Renal pelvis (tissue), 1 donor: ENCODE measurements at regions not wholly inside any gene's neighbourhood (a gene's known extent, or its start where the extent isn't known, plus 50 kb on each side); places are given as distances from the start of the nearest gene placed in this dataset.

Experiments
- DNase-seq: peaks from one replicate; pipeline ENCODE4 v3.0.0-alpha.2; 2013

DNA sequence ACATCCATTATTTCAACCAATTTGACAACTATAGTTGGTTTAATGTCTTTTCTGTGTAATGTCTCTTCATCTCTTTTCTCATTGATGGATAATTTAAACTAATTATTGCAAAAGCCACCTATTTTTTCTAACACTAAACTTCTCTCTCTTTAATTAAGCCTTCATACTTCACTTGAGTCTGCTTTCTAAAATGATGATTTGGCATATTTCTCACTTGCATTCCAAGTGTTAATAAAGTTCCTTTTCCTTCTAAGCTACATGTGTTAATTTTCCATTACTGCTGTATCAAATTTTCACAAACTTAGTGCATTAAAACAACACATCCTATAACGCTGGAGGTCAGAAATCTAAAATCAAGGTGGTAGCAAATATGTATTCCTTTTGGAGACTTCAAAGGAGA lies 1743.8 kb upstream of the PCDH7 start:
- DNase-seq, result no peak

DNA sequence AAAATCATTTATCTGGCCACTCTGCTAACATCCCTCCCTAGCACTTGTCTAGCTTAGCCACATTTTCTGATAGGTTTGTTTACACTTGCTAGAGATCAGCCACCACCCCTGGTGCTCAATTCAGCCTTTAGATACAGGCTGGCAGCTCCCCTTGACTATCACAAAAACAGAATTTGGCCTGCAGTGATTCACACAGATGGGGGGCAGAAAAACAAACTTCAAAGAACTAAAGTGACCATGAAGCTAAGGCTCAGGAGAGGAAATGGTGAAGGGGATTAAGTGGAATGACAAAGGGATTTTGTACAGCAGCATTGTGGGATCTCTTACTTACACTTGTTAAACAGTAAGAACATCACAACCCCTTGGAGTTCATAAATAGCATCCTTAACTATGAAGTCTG lies 1718.0 kb upstream of the PCDH7 start:
- no peak for DNase-seq

DNA sequence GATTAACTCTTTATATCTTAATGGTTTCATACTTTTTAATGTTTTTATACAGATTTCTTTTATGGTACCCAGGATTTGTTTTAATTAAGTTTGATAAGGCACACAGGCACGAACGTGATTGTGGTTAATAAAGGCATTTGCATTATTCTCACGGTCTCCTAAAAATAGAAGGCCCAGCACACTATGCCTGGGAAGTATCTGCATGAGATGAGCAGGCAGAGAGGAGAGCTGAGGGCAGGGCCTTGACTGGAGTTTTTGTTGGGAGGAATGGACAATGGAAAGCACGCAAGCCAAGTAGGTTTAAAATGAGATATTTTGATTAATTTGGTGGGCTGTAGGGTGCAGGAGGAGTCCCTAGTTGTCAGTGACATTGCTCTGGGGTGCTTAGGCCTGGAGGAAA lies 1714.3 kb upstream of the PCDH7 start:
- DNase-seq, result no peak

DNA sequence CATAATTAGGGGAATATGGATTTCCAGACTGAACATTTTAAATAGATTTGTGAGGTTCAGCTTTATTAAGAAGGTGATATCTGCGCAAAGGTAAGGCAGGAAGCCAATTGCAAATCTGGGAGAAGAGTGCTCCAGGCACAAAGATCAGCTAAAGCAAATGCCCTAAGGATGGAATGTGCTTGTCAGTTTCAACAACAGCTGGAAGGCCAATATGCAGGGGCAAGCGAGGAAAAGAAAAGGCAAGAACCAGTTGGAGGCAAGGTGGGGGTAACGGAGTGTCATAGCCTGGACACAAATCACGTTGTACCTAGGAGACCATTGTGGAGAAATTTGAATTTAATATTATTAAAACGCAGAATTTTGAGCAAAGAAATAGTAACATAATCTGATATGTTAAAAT lies 1710.3 kb upstream of the PCDH7 start:
- DNase-seq, result no peak

DNA sequence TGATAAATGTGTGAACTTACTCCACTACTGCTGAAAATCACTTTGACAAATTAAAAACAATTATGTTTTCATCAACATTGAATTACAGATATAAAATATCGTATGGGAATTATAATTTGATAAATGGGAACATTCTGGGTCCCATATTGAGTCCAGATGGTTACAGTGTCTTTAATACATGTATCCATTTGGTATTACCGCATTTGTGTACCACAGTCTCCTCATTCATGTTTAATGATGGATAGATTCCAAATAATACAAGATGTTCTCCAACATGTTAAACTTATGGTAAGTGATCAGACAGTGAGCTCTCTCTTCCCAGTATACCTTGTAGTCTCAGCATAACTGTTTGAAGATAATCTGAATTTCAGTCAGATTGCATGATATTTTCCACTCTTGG lies 1706.8 kb upstream of the PCDH7 start:
- DNase-seq, result no peak

DNA sequence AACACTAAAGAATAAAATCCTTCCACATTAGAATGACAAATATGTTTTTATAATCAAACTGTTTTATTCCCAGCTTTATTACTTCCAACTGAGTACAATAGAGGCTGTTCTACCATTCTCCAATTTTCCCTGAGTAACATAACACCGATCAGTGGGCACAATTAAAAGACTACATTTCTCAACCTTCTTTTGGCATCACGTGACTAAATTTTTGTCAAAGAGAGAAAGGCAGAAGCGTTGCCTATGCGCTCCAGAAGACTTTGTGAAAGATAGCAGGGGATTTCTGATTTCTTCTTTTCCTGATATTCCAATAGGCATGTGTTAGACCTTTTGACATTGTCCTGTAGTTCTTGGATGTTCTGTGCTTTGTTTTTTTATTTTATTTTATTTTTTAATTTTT lies 1705.6 kb upstream of the PCDH7 start:
- no peak for DNase-seq

DNA sequence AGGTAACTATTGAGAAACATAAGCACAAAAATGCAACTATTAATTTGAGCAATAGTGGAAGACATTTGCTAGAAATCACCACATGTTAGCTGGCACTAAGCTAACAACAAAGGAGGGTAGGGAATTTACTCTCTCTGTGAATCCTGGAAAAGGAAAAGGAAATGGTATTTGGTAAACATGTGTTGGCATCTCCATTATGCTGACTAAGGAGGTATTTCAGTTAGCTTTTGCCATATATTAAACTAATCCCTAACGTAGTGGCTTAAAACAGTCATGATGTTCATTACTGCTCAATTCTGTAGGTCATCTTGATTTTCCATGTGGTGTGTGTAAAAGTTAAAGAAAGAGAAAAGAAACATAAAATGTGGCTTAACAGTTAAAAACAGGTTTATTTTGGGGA lies 1686.5 kb upstream of the PCDH7 start:
- DNase-seq, result no peak

DNA sequence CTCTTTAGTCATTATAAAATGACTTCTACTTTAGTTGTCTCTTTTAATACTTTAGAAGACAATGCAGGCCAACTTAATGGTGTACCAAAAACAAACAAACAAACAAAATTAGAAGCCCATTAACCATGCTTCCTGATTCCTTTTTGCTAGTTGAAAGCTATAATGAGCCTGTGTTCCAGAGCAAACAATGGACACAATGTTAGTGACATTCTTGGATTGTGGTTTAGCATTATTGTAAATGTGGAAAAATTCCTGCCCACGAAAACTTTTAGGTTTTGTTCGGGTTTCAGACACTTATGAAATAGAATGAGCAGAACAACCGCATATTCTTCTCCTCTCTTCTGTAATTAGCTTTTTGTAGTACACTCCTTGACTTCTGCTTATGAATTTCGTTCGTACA lies 1682.7 kb upstream of the PCDH7 start:
- DNase-seq, result no peak

DNA sequence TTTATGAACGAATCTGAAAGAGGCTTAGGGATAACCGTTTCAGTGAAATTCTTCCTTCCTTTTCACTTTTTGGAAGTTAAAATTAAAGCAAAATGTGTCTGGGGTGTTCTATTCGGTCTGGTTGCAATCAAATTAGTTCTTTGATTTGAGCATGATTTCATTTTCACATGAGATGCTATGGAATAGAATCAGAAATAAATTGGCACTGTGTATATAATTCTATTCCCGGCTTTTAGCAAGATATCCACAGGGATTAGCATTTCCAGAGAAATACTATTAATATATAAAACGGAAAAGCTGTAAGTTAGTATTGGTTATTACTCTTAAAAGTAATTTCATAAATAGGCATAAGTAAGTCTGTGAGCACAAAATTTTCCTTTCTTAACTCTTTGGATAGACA lies 1676.8 kb upstream of the PCDH7 start:
- DNase-seq, result no peak

DNA sequence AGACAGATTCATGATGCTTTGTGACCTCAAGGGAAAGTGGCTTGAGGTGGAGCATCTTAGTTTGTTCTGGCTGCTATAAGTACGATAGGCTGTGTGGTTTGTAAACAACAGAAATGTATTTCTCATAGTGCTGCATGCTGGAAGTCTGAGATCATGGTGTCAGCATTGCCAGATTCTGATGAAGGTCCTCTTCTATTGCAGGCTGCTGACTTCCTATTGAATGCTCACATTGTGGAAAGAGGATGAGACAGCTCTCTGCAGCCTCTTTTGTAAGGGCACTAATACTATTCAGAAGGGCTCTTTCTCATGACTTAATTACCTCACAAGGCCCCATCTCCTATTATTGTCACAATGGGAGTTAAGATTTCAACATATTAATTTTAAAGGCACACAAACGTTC lies 1674.0 kb upstream of the PCDH7 start:
- no peak for DNase-seq

DNA sequence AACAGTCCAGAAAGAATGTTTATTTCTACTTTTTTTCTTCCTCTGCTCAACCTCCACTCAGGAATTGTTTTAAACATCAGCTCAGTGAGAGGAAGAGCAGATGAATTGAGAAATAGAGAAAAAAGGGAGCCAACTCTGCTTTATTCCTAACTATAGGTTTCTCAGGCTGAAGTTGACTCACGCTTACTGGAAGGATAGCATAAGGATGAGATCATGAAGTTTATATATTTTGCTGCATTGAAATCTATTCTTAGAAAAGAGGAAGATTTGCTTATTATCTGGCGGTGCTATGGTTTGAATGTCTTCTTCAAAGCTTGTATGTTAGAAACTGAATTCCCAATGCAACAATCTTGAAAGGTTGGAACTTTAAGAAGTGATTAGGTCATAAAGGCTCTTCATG lies 1673.4 kb upstream of the PCDH7 start:
- DNase-seq, result no peak

DNA sequence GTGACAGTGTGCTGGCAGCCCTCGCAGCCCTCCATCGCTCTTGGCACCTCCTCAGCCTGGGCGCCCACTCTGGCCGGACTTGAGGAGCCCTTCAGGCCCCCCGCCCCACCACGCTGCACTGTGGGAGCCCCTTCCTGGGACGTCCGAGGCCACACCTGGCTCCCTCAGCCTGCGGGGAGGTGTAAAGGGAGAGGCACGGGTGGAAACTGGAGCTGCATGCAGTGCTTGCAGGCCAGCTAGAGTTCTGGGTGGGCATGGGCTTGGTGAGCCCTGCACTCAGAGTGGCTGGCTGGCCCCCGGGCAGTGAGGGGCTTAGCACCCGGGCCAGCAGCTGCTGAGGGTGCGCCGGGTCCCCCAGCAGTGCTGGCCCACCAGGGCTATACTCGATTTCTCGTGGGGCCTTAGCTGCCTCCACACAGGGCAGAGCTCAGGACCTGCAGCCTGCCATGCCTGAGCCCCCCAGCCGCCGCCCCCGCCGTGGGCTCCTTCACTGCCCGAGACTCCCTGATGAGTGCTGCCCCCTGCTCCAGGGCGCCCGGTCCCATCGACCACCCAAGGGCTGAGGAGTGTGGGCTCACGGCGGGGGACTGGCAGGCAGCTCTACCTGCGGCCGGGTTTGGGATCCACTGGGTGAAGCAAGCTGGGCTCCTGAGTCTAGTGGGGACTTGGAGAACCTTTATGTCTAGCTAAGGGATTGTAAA lies 1672.7 kb upstream of the PCDH7 start:
- no peak for DNase-seq

DNA sequence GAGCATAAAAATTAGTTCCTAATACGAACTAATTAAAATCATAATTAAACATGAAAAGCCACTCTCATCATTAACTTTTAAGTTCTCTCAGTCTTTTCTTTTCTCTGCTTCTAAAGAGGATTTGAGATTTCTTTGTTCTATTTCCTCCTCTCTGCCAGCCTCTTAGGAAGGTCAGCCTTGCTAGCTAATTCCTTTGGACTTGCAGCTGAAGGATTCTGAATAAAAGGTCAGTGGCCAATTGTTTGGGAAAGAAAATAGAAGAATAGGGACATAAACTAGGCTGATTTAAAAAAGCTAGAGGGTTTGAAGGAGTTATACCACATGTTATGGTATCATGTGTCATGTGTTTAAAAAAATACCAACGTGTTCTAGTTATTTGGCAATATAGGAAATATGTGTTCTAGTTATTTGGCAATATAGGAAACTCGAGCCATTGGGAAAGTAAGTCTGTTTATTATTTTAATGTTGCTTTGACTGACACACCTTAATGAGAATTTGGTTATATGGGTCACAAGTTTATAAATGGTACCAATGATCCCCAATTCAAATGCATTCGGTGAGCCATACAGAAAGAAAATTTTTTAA lies 1668.7 kb upstream of the PCDH7 start:
- DNase-seq, result no peak

DNA sequence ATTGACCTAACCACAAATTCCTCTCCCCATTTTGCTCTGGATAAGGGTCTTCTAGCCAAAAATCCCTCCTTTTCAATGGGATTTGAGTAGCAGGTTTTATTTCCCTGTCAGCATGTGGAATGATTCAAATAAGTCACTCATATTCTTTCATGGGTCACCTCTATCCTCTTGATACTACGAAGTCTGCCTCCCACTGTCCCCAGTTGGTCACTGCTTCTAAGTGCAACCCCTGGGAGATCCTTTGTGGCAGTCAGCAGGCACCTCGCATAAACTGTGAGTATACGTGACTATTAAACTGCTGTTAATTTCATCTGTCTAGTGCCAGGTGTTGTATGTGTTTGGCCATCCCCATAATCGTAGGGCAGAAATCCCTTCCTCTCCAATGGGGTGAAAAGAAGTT lies 1667.9 kb upstream of the PCDH7 start:
- no peak for DNase-seq

DNA sequence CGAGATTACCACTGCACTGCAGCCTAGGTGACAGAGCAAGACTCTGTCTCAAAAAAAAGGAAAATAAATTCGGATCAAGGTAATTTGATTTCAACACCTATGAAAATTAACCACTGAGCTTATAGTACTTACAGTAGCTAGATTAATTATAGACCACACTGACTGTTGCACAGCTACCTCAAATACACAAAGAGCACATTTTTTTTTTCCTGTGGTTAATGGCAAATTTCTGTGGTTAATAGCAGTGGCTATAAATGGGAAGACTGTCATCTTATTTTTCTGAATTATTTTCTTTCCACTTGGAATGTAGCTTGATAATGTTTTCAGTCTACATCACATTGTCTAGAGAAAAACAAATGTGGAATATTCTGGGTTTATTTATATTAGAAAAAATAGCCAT lies 1661.6 kb upstream of the PCDH7 start:
- no peak for DNase-seq

DNA sequence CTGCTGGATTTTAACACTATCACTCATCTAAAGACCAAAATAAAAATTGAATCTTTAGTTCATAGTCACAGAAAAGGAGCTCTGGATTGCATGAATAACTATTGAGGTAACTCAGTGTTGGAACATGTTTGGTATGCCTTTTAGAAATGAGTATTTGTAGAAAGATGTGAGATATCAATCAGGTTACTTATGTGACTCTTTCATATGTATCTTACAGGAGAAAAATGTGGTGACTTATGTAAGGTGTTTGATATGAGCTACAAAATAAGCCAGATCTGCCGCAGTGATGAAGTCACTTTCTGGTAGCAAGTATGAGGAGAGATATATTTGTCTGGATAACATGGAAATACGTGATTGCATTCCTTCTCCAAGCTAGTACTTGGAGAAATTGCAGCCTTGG lies 1653.3 kb upstream of the PCDH7 start:
- DNase-seq, result no peak

DNA sequence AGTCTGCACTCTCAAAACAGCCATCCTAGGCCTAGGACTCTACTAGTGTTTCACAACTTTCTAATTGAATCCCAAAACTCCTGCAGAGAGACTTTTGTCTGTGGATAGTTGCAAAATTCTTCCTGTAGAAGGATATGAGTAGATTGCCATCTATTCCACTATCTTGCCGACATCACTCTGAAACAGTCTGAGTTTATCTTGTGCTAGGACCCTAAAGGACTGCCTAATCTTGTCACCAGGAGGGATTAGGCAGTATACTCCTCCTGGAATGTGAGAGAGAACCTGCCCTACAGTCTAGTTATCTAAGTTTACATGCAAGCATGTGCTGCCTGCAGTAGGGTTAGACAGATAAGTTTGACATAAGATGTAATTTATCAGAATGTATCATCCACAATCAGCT lies 1646.6 kb upstream of the PCDH7 start:
- no peak for DNase-seq

DNA sequence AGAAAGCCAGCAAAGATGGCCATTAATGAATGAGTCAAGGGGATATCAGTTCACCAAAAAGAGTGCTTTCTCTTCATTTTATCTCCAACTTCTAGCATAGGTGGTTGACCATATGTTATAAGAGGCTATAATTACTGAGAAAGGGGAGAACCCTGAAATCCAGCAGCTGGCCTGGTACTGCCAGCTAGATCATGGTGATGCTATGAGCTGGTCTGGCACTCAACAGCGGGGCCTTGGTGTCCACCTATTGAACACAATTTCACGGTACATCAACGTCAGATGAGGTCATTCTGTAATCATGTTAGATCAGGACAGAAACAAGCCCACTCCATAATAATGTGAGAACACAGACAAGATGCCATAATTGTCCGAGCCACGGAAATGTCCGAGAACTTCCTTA lies 1644.8 kb upstream of the PCDH7 start:
- no peak for DNase-seq

DNA sequence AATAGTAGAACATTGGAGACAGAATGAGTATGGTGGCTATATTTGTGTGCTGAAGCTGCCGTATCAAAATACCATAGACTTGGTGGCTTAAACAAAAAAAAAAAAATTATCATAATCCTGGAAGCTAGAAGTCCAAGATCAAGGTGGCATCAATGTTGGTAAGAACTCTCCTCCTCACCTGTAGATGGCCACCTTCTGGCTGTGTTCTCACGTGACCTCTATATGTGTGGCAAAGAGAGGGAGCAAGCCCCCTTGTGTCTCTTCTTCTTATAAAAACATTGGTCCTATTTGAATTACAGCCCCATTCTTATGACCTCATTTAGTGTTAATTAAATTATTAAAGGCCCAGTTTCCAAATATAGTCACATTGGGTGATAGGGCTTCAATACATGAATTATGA lies 1640.9 kb upstream of the PCDH7 start:
- no peak for DNase-seq

DNA sequence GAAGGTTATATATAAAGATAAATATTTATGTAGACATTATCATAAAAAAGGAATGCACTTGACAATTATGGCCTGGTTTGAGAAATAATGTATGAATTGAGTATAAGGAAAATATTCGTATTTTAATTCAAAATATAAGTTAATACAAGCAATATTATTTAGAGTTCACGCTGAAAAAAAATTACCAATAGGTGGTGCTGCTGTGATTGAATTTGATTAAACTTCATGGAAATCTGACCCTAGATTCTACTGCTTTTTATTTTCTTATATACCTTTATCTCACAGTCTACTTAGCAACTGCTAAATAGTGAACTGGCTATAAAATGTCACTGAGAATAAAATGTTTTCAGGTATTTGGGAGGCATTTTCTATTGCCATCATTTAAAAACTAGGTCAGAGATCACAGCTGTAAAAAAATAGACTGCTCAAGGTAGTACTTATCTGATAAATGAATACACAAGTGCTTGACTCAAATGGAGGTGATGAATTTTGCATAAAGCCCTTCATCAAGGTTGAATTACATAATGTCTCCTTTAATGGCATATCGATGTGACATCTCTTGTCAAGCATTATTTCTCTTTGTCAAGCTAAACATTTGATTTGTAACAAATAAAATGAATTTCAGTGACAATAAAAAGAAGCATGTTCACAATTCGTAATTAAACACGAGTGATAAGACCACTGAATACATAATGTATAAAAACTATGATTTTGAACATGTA lies 1638.8 kb upstream of the PCDH7 start:
- peak; percentile 0 for DNase-seq

DNA sequence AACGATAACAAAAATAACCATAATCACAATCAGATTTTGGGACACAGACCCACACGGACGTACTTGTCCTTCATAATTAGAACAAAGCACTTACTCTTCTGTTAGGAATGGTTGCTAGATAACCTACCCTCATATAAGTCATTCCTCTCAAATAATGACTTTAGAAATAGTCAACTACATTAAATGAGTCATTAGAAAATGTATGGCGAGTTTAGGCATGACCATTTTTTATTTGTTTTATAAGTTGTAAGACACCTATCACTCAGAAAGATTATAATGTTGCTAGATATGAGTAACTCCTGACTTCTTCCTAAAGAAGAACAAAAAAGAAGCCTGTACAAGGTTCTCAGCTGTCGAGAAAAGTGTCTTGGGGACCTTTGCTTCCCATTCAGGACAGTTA lies 1637.5 kb upstream of the PCDH7 start:
- no peak for DNase-seq

DNA sequence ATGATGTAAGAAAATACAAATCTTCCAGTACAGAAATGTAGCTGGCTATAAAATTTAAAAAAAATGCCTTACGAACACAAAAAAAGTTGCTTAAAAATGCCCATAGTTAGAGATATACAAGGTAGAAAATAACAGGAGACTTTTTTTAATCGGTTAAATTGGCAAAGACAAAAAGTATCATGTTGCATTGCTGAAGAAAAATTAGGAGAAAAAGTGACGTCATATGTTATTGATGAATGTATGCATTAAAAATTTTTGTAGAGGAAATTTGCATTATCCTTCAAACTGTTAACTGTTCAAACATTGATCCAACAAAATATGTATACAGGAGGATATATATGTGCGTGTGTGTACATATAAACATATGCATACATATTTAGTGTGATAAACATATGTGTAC lies 1634.4 kb upstream of the PCDH7 start:
- DNase-seq, result no peak

DNA sequence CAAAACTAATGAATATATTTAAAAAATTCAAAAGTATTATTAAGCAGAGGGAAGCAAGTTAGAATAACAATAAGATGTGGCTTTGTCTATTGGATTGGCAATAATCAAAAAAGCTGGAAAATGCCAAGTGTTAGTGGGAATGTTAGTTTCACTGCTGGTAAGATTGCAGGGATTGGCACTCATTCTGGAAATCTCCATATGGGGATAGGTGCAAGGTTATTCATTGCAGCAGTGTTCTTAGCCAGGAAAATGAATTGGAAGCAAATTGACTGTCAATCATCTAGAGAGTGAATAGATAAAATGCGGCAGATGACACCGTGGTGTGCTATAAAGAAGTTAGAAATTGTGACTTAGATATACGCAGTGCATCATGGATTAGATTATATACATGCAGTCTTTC lies 1615.5 kb upstream of the PCDH7 start:
- no peak for DNase-seq

DNA sequence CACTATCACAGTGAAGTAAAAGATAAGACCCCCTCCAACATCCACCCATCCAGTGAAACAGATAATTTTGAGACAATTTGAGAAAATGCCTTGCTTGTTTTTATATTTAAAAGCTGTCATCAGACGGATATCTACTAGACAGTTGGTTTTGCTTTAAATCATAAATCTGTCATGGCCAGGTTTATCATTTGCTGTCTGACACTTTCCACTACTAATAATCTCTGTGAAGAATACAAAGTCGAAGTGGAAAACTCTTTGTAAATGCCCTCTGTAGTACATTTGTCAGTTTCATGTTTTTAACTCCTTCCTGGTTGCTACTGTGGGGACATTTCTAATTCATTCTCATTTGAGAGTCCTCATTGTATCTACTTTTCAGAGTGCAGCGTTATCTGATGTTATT lies 1606.2 kb upstream of the PCDH7 start:
- no peak for DNase-seq
